ENCODE measurements at regions not wholly inside any gene's neighbourhood (a gene's known extent, or its start where the extent isn't known, plus 50 kb on each side); places are given as distances from the start of the nearest gene placed in this dataset.

DNA sequence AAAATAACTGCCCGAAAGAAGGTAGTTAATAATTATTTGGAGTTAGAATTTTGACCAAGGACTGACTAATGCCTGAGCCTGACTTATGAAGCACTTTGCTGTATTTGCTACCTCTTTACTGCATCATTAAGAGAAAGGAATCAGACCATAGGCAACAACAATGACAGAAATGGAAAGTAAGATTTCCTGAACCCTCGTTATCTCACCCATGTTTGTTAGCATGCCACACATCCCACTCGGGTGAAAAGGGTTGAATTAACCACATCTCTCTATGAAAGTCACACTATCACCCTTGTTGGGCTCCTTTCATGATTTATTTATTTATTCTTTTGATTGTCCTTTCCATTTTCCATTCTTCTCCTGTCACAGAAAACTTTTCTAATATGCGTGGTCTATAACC lies 59.6 kb downstream of the OLIG3 start:
- no peak for ATAC-seq

GRCh38 chr6:137432054-137432611 lies 62.1 kb downstream of the OLIG3 start:
- ATAC-seq, result no peak

DNA sequence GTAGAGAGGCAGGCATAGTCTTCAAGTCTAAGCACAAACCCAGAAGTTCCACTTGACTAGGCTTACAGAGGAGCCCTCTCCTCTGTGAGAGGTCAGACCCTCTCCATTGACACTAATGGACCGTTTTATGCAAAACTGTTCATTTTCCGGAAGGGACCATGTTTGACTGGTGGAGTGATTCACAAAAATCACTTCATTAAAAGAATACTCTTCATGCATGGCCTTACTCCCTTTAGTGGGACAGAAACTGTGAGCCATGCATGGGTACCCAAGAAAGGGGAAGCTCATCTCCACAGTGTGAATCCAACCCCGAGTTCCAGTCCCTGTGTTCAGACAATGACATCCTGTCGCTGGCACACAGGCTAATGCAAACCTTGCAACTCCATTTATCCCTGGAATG lies 63.2 kb downstream of the OLIG3 start:
- no peak for ATAC-seq

- ATAC-seq, result no peak
Observed at GRCh38 chr6:137427656-137428290, 66.4 kb downstream of the OLIG3 start.

DNA sequence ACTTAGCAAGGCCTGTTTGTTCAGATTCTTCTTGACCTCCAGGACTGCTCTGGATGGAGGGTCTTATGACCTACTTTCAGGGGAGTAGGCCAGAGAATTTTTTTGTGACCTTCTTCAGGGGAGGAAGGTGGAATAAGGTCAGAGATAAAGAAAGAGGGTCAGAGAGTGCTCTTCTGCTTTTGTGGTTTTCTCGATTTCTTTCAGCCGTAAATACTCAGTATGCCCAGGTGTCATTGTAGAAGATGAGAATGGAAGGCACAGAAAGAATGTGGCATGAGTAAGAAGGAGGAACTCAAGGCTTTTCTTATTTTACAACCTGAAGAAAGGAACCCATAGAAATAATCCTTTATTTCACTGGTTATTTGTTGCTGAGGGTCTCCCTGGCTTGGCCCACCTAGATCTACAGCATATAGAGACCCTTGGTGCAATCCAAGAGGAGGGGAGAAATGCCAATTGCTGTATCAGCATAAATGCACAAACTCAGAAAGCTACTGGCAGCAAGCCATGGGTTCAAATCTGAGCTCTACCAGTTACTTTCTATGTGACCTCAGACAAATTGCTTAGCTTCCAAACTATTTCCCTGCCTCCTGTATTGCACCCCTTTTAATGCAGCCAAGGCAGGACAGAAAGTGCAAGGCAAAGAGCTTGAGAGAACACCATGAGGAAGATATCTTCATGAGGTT lies 68.0 kb downstream of the OLIG3 start:
- no peak for ATAC-seq

DNA sequence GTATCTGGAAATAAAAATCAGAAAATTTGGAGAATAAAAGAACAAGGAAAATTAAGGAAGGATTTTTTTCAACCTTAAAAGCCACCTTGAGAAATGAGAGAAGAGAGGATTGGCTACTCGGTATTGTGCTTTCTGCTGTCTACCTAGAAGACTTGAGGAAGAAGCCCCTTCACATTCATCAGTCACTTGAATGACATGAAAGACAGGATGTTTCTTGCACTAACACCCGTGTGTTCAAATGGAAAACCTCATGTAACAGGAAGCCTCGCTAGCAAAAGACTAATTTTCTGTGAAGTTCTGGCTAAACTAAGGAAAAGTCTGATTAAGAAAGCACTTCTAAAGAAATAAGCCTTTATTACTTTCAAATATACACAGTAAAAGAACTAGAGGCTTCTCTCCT lies 69.9 kb downstream of the OLIG3 start:
- no peak for ATAC-seq

DNA sequence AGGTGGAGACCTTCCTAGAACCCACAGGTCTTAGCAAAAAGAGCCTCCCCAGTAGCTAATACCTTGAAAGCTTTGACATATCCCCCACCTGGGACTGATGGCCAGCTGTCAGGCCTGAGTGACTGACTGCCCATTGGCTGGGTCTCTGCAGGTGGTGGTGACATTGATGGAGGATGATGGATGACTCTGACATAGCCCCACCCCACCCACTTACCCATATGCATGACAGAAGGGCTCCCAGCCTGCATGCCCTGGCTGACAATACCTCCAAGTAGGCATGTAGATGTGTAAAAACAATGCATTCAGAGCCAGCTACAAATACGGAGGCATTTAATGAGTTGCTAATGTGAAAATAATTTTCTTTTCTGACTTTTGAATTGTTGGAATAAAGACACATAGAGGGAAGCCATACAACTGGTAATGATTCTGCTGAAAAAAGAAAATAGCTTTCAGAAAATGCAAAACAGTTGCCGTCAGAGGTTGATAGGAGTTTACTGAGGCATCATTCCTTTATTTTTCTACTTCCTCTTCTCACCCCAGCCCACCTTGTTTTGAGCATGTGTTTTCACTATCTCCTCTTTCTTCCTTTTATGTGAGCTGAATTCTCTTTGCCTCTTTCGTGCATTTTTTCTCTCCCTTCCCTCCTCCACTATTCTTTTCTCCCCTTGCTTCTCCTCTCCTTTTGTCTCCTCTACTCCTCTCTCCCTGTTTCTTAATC lies 70.6 kb downstream of the OLIG3 start:
- no peak for ATAC-seq

GRCh38 chr6:137417396-137417795 lies 76.8 kb downstream of the OLIG3 start:
- ATAC-seq, result no peak

DNA sequence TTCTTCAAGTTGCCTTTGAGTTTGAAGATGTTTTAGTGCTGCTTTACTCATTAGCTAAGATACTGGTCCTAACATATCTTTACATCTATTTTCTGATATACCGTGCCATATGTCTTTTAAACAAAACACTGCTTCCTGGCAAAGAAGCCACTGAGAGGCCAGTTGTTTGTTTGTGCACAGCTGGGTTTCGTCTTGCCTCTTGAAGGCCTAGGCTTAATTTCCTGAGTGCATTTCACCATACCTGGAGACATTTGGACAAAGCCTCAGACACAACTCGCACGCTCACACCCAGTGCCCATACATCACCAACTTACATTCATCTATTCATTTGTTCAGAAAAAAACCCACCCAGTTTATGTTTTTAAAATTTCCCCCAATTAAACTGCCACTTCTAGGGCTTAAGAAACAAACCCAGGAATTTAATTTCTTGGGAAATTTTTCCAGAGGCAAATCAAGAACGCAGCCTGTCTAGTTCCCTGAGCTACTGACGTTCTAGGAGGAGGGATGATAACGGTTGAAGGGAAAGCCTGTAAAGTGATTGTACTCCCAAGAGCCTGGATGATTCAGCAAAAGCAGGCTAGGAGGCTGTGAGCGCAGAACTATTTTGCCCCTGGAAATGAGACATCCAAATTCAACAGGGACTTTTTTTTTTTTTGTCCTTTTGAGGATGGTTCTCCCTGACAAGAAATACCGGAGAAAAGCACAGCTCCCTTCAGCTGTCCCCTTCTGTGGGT lies 77.7 kb downstream of the OLIG3 start:
- ATAC-seq, result no peak

DNA sequence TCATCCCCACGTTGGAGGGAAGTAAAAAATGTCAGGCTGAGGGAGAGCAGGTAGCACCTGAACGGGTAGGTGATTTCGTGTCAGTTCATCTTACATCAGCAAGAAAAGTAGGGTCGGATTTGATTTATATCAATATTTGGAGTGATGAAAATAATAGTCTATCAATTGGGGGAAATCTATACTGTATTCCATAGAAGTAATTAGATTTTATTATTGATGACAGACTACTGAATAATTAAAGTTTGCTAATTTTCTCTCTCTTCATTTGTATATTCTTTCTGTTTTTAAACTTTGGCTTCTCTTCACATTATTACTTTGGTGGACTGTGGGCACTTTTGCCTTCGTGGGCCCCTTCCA lies 78.4 kb downstream of the OLIG3 start:
- no peak for ATAC-seq

- peak; percentile 87 to 92 for ATAC-seq
Observed at GRCh38 chr6:137415127-137415833, 78.9 kb downstream of the OLIG3 start.

GRCh38 chr6:137414599-137414998 lies 79.6 kb downstream of the OLIG3 start:
- no peak for ATAC-seq

GRCh38 chr6:137413482-137413881 lies 80.7 kb downstream of the OLIG3 start:
- no peak for ATAC-seq

GRCh38 chr6:137412562-137412961 lies 81.6 kb downstream of the OLIG3 start:
- no peak for ATAC-seq

DNA sequence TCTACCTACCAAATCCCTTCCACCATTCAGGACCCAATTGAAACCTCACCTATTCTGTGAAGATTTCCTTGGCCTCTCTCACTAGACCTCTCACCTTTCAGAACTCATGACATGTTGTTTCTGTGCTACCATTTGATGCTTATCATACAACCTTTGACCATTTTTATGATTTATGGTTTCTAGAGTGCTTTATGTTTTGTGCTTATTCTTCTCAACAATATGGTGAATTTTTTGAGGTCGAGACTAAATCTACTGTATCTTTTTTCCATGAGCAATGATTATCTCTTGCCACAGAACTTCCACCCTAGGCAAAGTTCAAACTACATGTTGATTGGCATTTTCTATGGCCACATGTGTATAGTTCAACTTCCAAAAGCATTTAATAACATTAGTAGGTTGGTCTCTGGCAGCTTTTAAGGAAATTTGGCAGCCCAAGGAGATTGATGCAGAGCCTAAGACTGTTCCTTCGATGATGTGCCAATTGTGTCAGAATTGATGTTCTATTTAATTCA lies 84.9 kb downstream of the OLIG3 start:
- no peak for ATAC-seq

- no peak for ATAC-seq
Observed at GRCh38 chr6:137407816-137408215, 86.4 kb downstream of the OLIG3 start.

GRCh38 chr6:137405806-137406205 lies 88.4 kb downstream of the OLIG3 start:
- no peak for ATAC-seq

GRCh38 chr6:137403855-137404254 lies 90.3 kb downstream of the OLIG3 start:
- no peak for ATAC-seq

GRCh38 chr6:137403443-137403842 lies 90.8 kb downstream of the OLIG3 start:
- no peak for ATAC-seq

- no peak for ATAC-seq
Observed at GRCh38 chr6:137402143-137402680, 92.0 kb downstream of the OLIG3 start.

- ATAC-seq, result no peak
Observed at GRCh38 chr6:137401088-137401487, 93.1 kb downstream of the OLIG3 start.

GRCh38 chr6:137399881-137400443 lies 94.2 kb downstream of the OLIG3 start:
- ATAC-seq, result peak; percentile 32 to 76

Measured in activated CD4-positive, CD25-positive, alpha-beta regulatory T cell treated with anti-CD3 and anti-CD28 coated beads, Interleukin-2, amount 50 U/mL, for 24 hours (primary cell).